IMR-90 (cell line): ENCODE measurements at regions not wholly inside any gene's neighbourhood (a gene's known extent, or its start where the extent isn't known, plus 50 kb on each side); places are given as distances from the start of the nearest gene placed in this dataset.

Experiments
- ATAC-seq: fragments of 200-7000 bp; cut with Tn5 transposase; 2 replicates; pipeline ENCODE4 v1.9.1; 2020; ENCODE audit warnings: low read depth, mild to moderate bottlenecking, moderate library complexity
- BruUV-seq: library from RNA; stranded (reverse); fragments of 400-500 nt; replicated peaks from 2 replicates; lab custom pipeline; 2021; lab: Mats Ljungman, UMichigan
- CTCF ChIA-PET: fragments of 300-600 bp; formaldehyde crosslinking; extraction: SDS; loops from one replicate; lab custom pipeline; 2021; ENCODE audit warnings: antibody characterized with exemption; lab: Yijun Ruan, JAX
- POLR2A ChIA-PET: fragments of 300-600 bp; sonication (Branson Sonifier 250); formaldehyde crosslinking; loops from one replicate; lab custom pipeline; 2022; ENCODE audit warnings: antibody characterized with exemption; ENCODE audit not compliant: unreplicated experiment; lab: Charles Lee
- DNase-seq: peaks from one replicate; pipeline ENCODE4 v3.0.0; 2013
- H2AFZ ChIP-seq: replicated peaks from 2 replicates; pipeline ENCODE3; 2013; ENCODE audit warnings: low read length, mild to moderate bottlenecking; ENCODE audit not compliant: poor library complexity
- H2AK5ac ChIP-seq: 2 replicates; pipeline ENCODE4 v1.6.1; 2013; ENCODE audit warnings: low read depth, low read length, inconsistent platforms
- H2AK9ac ChIP-seq: replicated peaks from 2 replicates; pipeline ENCODE3; 2013; ENCODE audit warnings: mild to moderate bottlenecking, low read depth, low read length, moderate library complexity; ENCODE audit not compliant: poor library complexity
- H2BK120ac ChIP-seq: 2 replicates; pipeline ENCODE4 v1.6.1; 2013; ENCODE audit warnings: low read depth, low read length, inconsistent platforms
- H2BK15ac ChIP-seq: 3 replicates; pipeline ENCODE4 v1.6.1; 2013; ENCODE audit warnings: low read depth, low read length, inconsistent platforms
- H2BK20ac ChIP-seq: 2 replicates; pipeline ENCODE4 v1.6.1; 2013; ENCODE audit warnings: low read depth, mild to moderate bottlenecking, inconsistent platforms, low read length, moderate library complexity
- H2BK5ac ChIP-seq: 2 replicates; pipeline ENCODE4 v1.6.1; 2013; ENCODE audit warnings: mild to moderate bottlenecking, low read depth, low read length, inconsistent platforms; ENCODE audit not compliant: poor library complexity, severe bottlenecking
- H3K14ac ChIP-seq: replicated peaks from 2 replicates; pipeline ENCODE4 v1.6.1; 2013; ENCODE audit warnings: low read depth, low read length, inconsistent platforms
- H3K18ac ChIP-seq: 2 replicates; pipeline ENCODE4 v1.6.1; 2013; ENCODE audit warnings: low read depth, low read length, control low read depth
- H3K23ac ChIP-seq: 2 replicates; pipeline ENCODE4 v1.6.1; 2013; ENCODE audit warnings: low read depth, low read length, inconsistent platforms
- H3K27ac ChIP-seq: 2 replicates; pipeline ENCODE4 v1.5.1; 2013; ENCODE audit warnings: mild to moderate bottlenecking, control low read depth, low read length; ENCODE audit not compliant: insufficient read depth
- H3K27me3 ChIP-seq: 2 replicates; pipeline ENCODE4 v1.6.1; 2013; ENCODE audit warnings: low read length; ENCODE audit not compliant: control insufficient read depth, insufficient read depth
- H3K36me3 ChIP-seq: 2 replicates; pipeline ENCODE4 v1.6.1; 2013; ENCODE audit warnings: low read length, mixed read lengths; ENCODE audit not compliant: control insufficient read depth, insufficient read depth
- H3K4ac ChIP-seq: 2 replicates; pipeline ENCODE4 v1.6.1; 2013; ENCODE audit warnings: low read depth, low read length, inconsistent platforms
- H3K4me1 ChIP-seq: 2 replicates; pipeline ENCODE4 v1.6.1; 2013; ENCODE audit warnings: low read length, mixed read lengths; ENCODE audit not compliant: control insufficient read depth, insufficient read depth
- H3K4me2 ChIP-seq: 2 replicates; pipeline ENCODE4 v1.6.1; 2013; ENCODE audit warnings: low read depth, mild to moderate bottlenecking, control low read depth, low read length, moderate library complexity
- H3K4me3 ChIP-seq: 2 replicates; pipeline ENCODE4 v1.5.1; 2013; ENCODE audit warnings: low read depth, mild to moderate bottlenecking, control low read depth, low read length, moderate library complexity; ENCODE audit not compliant: insufficient read depth
- H3K56ac ChIP-seq: 2 replicates; pipeline ENCODE4 v1.6.1; 2013; ENCODE audit warnings: low read length, inconsistent platforms; ENCODE audit not compliant: insufficient read depth; ENCODE audit errors: extremely low read depth
- H3K79me1 ChIP-seq, 2 experiments: 2 replicates each; pipeline ENCODE4 v1.6.1; 2013; ENCODE audit warnings: low read length in 2 of 2, inconsistent platforms in 1 of 2, low read depth in 1 of 2
- H3K9ac ChIP-seq: 2 replicates; pipeline ENCODE4 v1.6.1; 2013; ENCODE audit warnings: low read depth, low read length, control low read depth
- H3K9me1 ChIP-seq: 2 replicates; pipeline ENCODE4 v1.6.1; 2013; ENCODE audit warnings: low read length, inconsistent platforms; ENCODE audit not compliant: insufficient read depth
- H3K9me3 ChIP-seq: 2 replicates; pipeline ENCODE4 v1.6.1; 2013; ENCODE audit warnings: low read length; ENCODE audit not compliant: control insufficient read depth, insufficient read depth
- H4K20me1 ChIP-seq: 2 replicates; pipeline ENCODE4 v1.6.1; 2013; ENCODE audit warnings: low read length, inconsistent platforms; ENCODE audit not compliant: insufficient read depth
- H4K5ac ChIP-seq: 2 replicates; pipeline ENCODE4 v1.6.1; 2013; ENCODE audit warnings: mild to moderate bottlenecking, low read depth, low read length, control low read depth
- H4K8ac ChIP-seq, 2 experiments: 2 replicates each; pipeline ENCODE4 v1.6.1; 2013; ENCODE audit warnings: low read depth in 2 of 2, low read length in 2 of 2, control low read depth in 1 of 2, inconsistent platforms in 1 of 2
- H4K91ac ChIP-seq: 2 replicates; pipeline ENCODE4 v1.6.1; 2013; ENCODE audit warnings: low read depth, low read length, inconsistent platforms; ENCODE audit not compliant: insufficient read depth
- BHLHE40 ChIP-seq: fragments of 150-350 bp; IDR thresholded peaks from 2 replicates; pipeline ENCODE4 v1.6.1; 2016; ENCODE audit warnings: mild to moderate bottlenecking, low read depth, low read length
- CEBPB ChIP-seq: IDR thresholded peaks from 2 replicates; pipeline ENCODE4 v1.6.1; 2012; ENCODE audit warnings: low read depth, low read length, improper control_type of control experiment
- CHD1 ChIP-seq: IDR thresholded peaks from 2 replicates; pipeline ENCODE4 v1.6.1; 2012; ENCODE audit warnings: low read depth, low read length, improper control_type of control experiment
- FOS ChIP-seq: fragments of 150-350 bp; IDR thresholded peaks from 2 replicates; pipeline ENCODE4 v1.6.1; 2016; ENCODE audit warnings: low read depth, low read length
- MAFK ChIP-seq: IDR thresholded peaks from 2 replicates; pipeline ENCODE4 v1.6.1; 2012; ENCODE audit warnings: low read depth, low read length, improper control_type of control experiment
- MAZ ChIP-seq: IDR thresholded peaks from 2 replicates; pipeline ENCODE4 v1.6.1; 2012; ENCODE audit warnings: low read depth, mild to moderate bottlenecking, low read length, improper control_type of control experiment, moderate library complexity, borderline replicate concordance
- MXI1 ChIP-seq: IDR thresholded peaks from 2 replicates; pipeline ENCODE4 v1.6.1; 2012; ENCODE audit warnings: low read depth, mild to moderate bottlenecking, low read length, moderate library complexity, borderline replicate concordance
- NFE2L2 ChIP-seq: fragments of 150-350 bp; IDR thresholded peaks from 2 replicates; pipeline ENCODE4 v1.6.1; 2016; ENCODE audit warnings: low read depth, mild to moderate bottlenecking, low read length
- POLR2A ChIP-seq: IDR thresholded peaks from 2 replicates; pipeline ENCODE4 v1.6.1; 2012; ENCODE audit warnings: mild to moderate bottlenecking, low read depth, low read length
- RFX5 ChIP-seq: IDR thresholded peaks from 2 replicates; pipeline ENCODE4 v1.8.0; 2012; ENCODE audit warnings: low read depth, mild to moderate bottlenecking, low read length, moderate library complexity
- SMC3 ChIP-seq: fragments of 150-350 bp; IDR thresholded peaks from 2 replicates; pipeline ENCODE4 v1.6.1; 2016; ENCODE audit warnings: low read depth, mild to moderate bottlenecking, antibody characterized with exemption, low read length, moderate library complexity
- WGBS, 2 experiments: methylation state at CpG; one replicate each; pipeline versions ENCODE4 v1.1.5 to v1.1.7; 2013; ENCODE audit warnings: missing lambda C conversion rate in 2 of 2; ENCODE audit not compliant: insufficient read length in 1 of 2; ENCODE audit errors: extremely low coverage in 2 of 2; 5-methylcytosine and 5-hydroxymethylcytosine counted together
- dilution Hi-C: fragments of 300-500 bp; cut with HindIII; formaldehyde crosslinking; loops from one replicate; pipeline ENCODE4 v1.14.3; 2018; ENCODE audit warnings: low sequenced_read_pairs; ENCODE audit not compliant: unreplicated experiment
- in situ Hi-C: fragments of 300-500 bp; cut with MboI; formaldehyde crosslinking; loops from 3 replicates; pipeline ENCODE4 v1.14.3; 2019; ENCODE audit warnings: low sequenced_read_pairs, inconsistent platforms, mixed read lengths
- intact Hi-C: fragments of 100-400 bp; cut with micrococcal nuclease; formaldehyde crosslinking; loops from 2 replicates; pipeline ENCODE4 v1.10.0; 2022
- TF ChIP-seq, protein P1 (sequence below): fragments of 150-350 bp; IDR thresholded peaks from 2 replicates; pipeline ENCODE4 v1.6.1; 2016; ENCODE audit warnings: low read depth, mild to moderate bottlenecking, low read length, moderate library complexity, borderline replicate concordance
- TF ChIP-seq, protein P2 (sequence below): fragments of 150-350 bp; IDR thresholded peaks from 2 replicates; pipeline ENCODE4 v1.6.1; 2017; ENCODE audit warnings: mild to moderate bottlenecking, antibody characterized with exemption, low read length, low read depth
- TF ChIP-seq, protein P3 (sequence below): conservative IDR thresholded peaks from 2 replicates; pipeline ENCODE4 v1.5.1; 2012; ENCODE audit warnings: mild to moderate bottlenecking, low read depth, low read length, improper control_type of control experiment

DNA sequence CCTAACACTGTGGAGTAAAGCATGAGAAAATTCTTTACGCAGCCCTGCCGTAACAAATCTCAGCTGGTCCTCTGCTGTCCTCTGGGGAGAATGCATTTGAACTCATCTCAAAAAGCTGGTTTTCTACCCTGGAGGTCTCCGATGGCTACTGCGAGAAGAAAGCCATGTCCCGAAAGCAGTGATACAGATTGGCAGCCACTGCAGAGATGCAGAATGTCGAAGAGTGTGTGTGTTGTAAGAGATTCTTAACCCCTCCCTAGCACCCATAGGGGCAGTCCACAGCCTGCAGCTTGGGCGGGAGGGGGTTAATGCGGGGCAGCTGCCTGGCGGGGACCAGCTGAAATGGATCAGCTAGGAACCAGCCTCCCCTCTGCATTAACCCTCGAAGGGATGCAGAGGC lies 235.9 kb downstream of the ZNF516 start:
- peak; percentile 16; the same call in 1 of the 2 replicates for ATAC-seq
- dilution Hi-C loops: no loop called here
- no peak overlapping the region for H4K5ac ChIP-seq
- H3K4me3 ChIP-seq: no peak overlapping the region
- H3K79me1 ChIP-seq: no peaks in the 10 kb centered on the region
- H4K8ac ChIP-seq: no peak overlapping the region
- WGBS, 2 experiments: 29% methylated on average over 3 of the region's 10 CpGs; no CpG with 5 or more reads in 1 of the 2 experiments
- no peak overlapping the region for H3K14ac ChIP-seq
- DNase-seq: no peak
- in situ Hi-C loops: loop anchor here (25.0 kb wide), 1 partner anchor 1597 kb away; no protein-coding TSS in a partner anchor
- H2AFZ ChIP-seq: no peak overlapping the region
- H2AK5ac ChIP-seq: no peak overlapping the region
- no peak overlapping the region; the same call in 1 of the 2 replicates for H3K4me2 ChIP-seq
- H2BK20ac ChIP-seq: no peak overlapping the region
- H2BK15ac ChIP-seq: no peak overlapping the region
- H3K9me3 ChIP-seq: no peaks in the 10 kb centered on the region
- no peaks in the 10 kb centered on the region for H3K36me3 ChIP-seq
- ChIA-PET CTCF (interaction anchor here (0.6 kb wide), 1 partner anchor 1335 kb away, joined by 4 read pairs; no protein-coding TSS in a partner anchor), POLR2A (no interaction called here)
- intact Hi-C loops: loop anchor here (5.0 to 10.0 kb wide), 2 partner anchors 774 to 1052 kb away; partner anchors contain the start of gene PTGR3
- no peak overlapping the region for H2BK5ac ChIP-seq
- no TSS peak for BruUV-seq
- no peak overlapping the region for H3K9ac ChIP-seq
- H3K56ac ChIP-seq: no peak overlapping the region
- no peak overlapping the region for H3K27ac ChIP-seq
- no peak overlapping the region for H3K4ac ChIP-seq
- H2BK120ac ChIP-seq: no peak overlapping the region
- peaks cover 7% of the 10 kb centered on the region for H3K27me3 ChIP-seq
- no peak overlapping the region for H3K18ac ChIP-seq
- H2AK9ac ChIP-seq: no peak overlapping the region
- TF ChIP-seq, protein P1, sequence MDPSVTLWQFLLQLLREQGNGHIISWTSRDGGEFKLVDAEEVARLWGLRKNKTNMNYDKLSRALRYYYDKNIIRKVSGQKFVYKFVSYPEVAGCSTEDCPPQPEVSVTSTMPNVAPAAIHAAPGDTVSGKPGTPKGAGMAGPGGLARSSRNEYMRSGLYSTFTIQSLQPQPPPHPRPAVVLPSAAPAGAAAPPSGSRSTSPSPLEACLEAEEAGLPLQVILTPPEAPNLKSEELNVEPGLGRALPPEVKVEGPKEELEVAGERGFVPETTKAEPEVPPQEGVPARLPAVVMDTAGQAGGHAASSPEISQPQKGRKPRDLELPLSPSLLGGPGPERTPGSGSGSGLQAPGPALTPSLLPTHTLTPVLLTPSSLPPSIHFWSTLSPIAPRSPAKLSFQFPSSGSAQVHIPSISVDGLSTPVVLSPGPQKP: no peak
- TF ChIP-seq MAFK: no peak
- TF ChIP-seq FOS: no peak
- TF ChIP-seq CEBPB: no peak
- TF ChIP-seq SMC3: no peak
- TF ChIP-seq, protein P2, sequence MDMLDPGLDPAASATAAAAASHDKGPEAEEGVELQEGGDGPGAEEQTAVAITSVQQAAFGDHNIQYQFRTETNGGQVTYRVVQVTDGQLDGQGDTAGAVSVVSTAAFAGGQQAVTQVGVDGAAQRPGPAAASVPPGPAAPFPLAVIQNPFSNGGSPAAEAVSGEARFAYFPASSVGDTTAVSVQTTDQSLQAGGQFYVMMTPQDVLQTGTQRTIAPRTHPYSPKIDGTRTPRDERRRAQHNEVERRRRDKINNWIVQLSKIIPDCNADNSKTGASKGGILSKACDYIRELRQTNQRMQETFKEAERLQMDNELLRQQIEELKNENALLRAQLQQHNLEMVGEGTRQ: no peak
- no peak for TF ChIP-seq MAZ
- TF ChIP-seq CHD1: no peak
- no peak for TF ChIP-seq POLR2A
- TF ChIP-seq, protein P3, sequence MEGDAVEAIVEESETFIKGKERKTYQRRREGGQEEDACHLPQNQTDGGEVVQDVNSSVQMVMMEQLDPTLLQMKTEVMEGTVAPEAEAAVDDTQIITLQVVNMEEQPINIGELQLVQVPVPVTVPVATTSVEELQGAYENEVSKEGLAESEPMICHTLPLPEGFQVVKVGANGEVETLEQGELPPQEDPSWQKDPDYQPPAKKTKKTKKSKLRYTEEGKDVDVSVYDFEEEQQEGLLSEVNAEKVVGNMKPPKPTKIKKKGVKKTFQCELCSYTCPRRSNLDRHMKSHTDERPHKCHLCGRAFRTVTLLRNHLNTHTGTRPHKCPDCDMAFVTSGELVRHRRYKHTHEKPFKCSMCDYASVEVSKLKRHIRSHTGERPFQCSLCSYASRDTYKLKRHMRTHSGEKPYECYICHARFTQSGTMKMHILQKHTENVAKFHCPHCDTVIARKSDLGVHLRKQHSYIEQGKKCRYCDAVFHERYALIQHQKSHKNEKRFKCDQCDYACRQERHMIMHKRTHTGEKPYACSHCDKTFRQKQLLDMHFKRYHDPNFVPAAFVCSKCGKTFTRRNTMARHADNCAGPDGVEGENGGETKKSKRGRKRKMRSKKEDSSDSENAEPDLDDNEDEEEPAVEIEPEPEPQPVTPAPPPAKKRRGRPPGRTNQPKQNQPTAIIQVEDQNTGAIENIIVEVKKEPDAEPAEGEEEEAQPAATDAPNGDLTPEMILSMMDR: no peak
- TF ChIP-seq NFE2L2: no peak
- TF ChIP-seq BHLHE40: no peak
- no peak for TF ChIP-seq RFX5
- no peak for TF ChIP-seq MXI1
- H3K23ac ChIP-seq: no peak overlapping the region
- no peaks in the 10 kb centered on the region for H4K20me1 ChIP-seq
- H3K4me1 ChIP-seq: peaks cover 2% of the 10 kb centered on the region; the same call in 1 of the 2 replicates
- no peak overlapping the region for H4K91ac ChIP-seq
- H3K9me1 ChIP-seq: no peaks in the 10 kb centered on the region
